Brain microvascular endothelial cell (primary cell): ENCODE measurements at regions not wholly inside any gene's neighbourhood (a gene's known extent, or its start where the extent isn't known, plus 50 kb on each side); places are given as distances from the start of the nearest gene placed in this dataset.

Source experiments
- DNase-seq: peaks from one replicate; pipeline ENCODE4 v3.0.0-alpha.2; 2020
- H3K27ac ChIP-seq: fragments of 250-450 bp; sonication (Bioruptor Pico); 2 replicates; pipeline ENCODE4 v1.5.1; 2020; ENCODE audit warnings: mild to moderate bottlenecking, moderate library complexity
- H3K27me3 ChIP-seq: fragments of 250-450 bp; sonication (Bioruptor Pico); replicated peaks from 2 replicates; pipeline ENCODE4 v1.5.1; 2020; ENCODE audit warnings: mild to moderate bottlenecking
- H3K36me3 ChIP-seq: fragments of 250-450 bp; sonication (Bioruptor Pico); replicated peaks from 2 replicates; pipeline ENCODE4 v1.5.1; 2020; ENCODE audit warnings: mild to moderate bottlenecking
- H3K4me3 ChIP-seq: 2 replicates; pipeline ENCODE4 v1.5.1; 2011; ENCODE audit warnings: low read depth, mild to moderate bottlenecking, control low read depth, low read length, moderate library complexity
- CTCF ChIP-seq: IDR thresholded peaks from 2 replicates; pipeline ENCODE4 v1.5.1; 2011; ENCODE audit warnings: low read depth, mild to moderate bottlenecking, moderate library complexity, low read length, control low read depth, inconsistent platforms; ENCODE audit errors: missing control alignments
- in situ Hi-C: cut with HindIII; loops from 2 replicates; pipeline ENCODE4 v1.10.0; 2017; ENCODE audit warnings: low sequenced_read_pairs, low pct_ligation_motif_present

- Histone ChIP-seq H3K4me3 (no peak overlapping the region), H3K27me3 (no peaks in the 10 kb centered on the region), H3K36me3 (no peaks in the 10 kb centered on the region), H3K27ac (no peak overlapping the region)
- in situ Hi-C loops = no loop called here
- DNase-seq = no peak
- no peak for TF ChIP-seq CTCF
Measured at GRCh38 chr10:36391405-36391804, 734.0 kb upstream of the ANKRD30A start.

GRCh38 chr10:36390221-36390620, 735.2 kb upstream of the ANKRD30A start:
- TF ChIP-seq CTCF = no peak
- DNase-seq = no peak
- Histone ChIP-seq H3K4me3 (no peak overlapping the region), H3K27ac (no peak overlapping the region), H3K27me3 (no peaks in the 10 kb centered on the region), H3K36me3 (no peaks in the 10 kb centered on the region)
- in situ Hi-C loops = no loop called here

GRCh38 chr10:36388166-36388565, 737.2 kb upstream of the ANKRD30A start:
- Histone ChIP-seq H3K27ac (no peak overlapping the region), H3K36me3 (no peaks in the 10 kb centered on the region), H3K27me3 (no peaks in the 10 kb centered on the region), H3K4me3 (no peak overlapping the region)
- no peak for DNase-seq
- in situ Hi-C loops = no loop called here
- TF ChIP-seq CTCF = no peak

- in situ Hi-C loops = no loop called here
- no peak for DNase-seq
- Histone ChIP-seq H3K27ac (no peak overlapping the region), H3K4me3 (no peak overlapping the region), H3K36me3 (no peaks in the 10 kb centered on the region), H3K27me3 (no peaks in the 10 kb centered on the region)
- no peak for TF ChIP-seq CTCF
Measured at GRCh38 chr10:36385693-36386092, 739.7 kb upstream of the ANKRD30A start.

GRCh38 chr10:36383349-36383748, 741.3 kb upstream of the FZD8 start:
- no peak for DNase-seq
- no peak for TF ChIP-seq CTCF
- in situ Hi-C loops = no loop called here
- H3K4me3 ChIP-seq = no peak overlapping the region
- H3K27me3 ChIP-seq = no peaks in the 10 kb centered on the region
- H3K27ac ChIP-seq = no peak overlapping the region
- no peaks in the 10 kb centered on the region for H3K36me3 ChIP-seq

GRCh38 chr10:36381748-36382147, 739.7 kb upstream of the FZD8 start:
- H3K27me3 ChIP-seq = no peaks in the 10 kb centered on the region
- no peak overlapping the region for H3K4me3 ChIP-seq
- H3K36me3 ChIP-seq = no peaks in the 10 kb centered on the region
- H3K27ac ChIP-seq = no peak overlapping the region
- no peak for TF ChIP-seq CTCF
- DNase-seq = no peak
- in situ Hi-C loops = no loop called here
